Duodenal mucosa (tissue), 2 donors: ENCODE measurements at regions not wholly inside any gene's neighbourhood (a gene's known extent, or its start where the extent isn't known, plus 50 kb on each side); places are given as distances from the start of the nearest gene placed in this dataset.

Experiments
- H3K27ac ChIP-seq: one replicate; pipeline ENCODE4 v1.7.0; 2013; ENCODE audit warnings: low read depth, low read length
- H3K27me3 ChIP-seq, 2 donors: one replicate each; pipeline ENCODE4 v1.7.0; 2013; ENCODE audit warnings: low read length in 2 of 2, control low read depth in 1 of 2; ENCODE audit not compliant: insufficient read depth in 2 of 2, control insufficient read depth in 1 of 2
- H3K36me3 ChIP-seq, 2 donors: one replicate each; pipeline ENCODE4 v1.7.0; 2013; ENCODE audit warnings: low read length in 2 of 2, control low read depth in 1 of 2; ENCODE audit not compliant: insufficient read depth in 2 of 2, control insufficient read depth in 1 of 2
- H3K4me1 ChIP-seq, 2 donors: one replicate each; pipeline ENCODE4 v1.7.0; 2013; ENCODE audit warnings: low read length in 2 of 2, control low read depth in 1 of 2; ENCODE audit not compliant: insufficient read depth in 2 of 2, control insufficient read depth in 1 of 2
- H3K4me3 ChIP-seq, 2 donors: one replicate each; pipeline ENCODE4 v1.7.0; 2013; ENCODE audit warnings: low read length in 2 of 2, low read depth in 1 of 2
- H3K9ac ChIP-seq, 2 donors: one replicate each; pipeline ENCODE4 v1.7.0; 2013; ENCODE audit warnings: low read length in 2 of 2, low read depth in 1 of 2
- H3K9me3 ChIP-seq, 2 donors: one replicate each; pipeline ENCODE4 v1.7.0; 2013; ENCODE audit warnings: low read length in 2 of 2, control low read depth in 1 of 2; ENCODE audit not compliant: control insufficient read depth in 1 of 2

DNA sequence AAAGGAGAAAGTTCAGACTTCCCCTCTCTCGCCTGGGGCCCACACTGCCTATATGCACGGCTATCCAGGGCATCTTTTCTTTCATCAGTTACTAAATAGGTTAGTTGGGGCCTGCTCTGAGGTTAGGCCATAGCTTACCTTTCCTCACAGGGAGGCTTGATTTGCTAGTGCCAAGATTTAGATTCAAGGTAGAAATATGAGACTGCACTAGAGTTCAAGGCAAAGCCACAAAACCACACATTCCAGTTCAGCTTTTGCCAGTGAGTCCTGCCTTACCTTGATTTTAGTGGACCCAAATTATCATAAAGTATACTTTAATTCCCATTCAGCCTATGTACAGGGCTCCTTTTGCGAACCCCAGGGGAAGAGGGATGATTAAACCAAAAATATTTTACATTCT is 762.8 kb downstream of the PDHA2 start:
- no peaks in the 10 kb centered on the region for H3K36me3 ChIP-seq
- H3K9me3 ChIP-seq: no peaks in the 10 kb centered on the region
- no peak overlapping the region for H3K9ac ChIP-seq
- no peaks in the 10 kb centered on the region for H3K4me1 ChIP-seq
- H3K4me3 ChIP-seq: no peak overlapping the region
- H3K27me3 ChIP-seq: no peaks in the 10 kb centered on the region
- H3K27ac ChIP-seq: no peak overlapping the region

DNA sequence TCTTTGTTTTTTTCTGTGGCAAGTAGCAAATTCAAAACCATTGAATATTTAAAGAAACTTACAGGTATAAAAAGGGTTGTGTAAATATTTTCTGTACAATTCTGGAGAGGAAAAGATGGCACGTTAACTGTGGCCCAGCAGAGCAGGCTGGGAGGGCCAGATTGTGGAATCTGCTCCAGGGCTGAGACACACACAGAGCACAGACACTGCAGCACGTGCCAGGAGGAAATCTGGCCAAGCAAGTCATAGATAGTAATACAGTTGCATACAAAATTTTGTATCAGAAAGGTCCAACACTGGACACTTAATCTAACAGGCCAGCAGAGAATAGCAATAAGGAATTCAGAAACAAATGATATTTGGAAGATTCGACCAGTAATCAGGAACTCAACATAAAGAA is 763.7 kb downstream of the PDHA2 start:
- Histone ChIP-seq H3K9me3 (no peaks in the 10 kb centered on the region), H3K4me1 (no peaks in the 10 kb centered on the region), H3K27ac (no peak overlapping the region), H3K27me3 (no peaks in the 10 kb centered on the region), H3K36me3 (no peaks in the 10 kb centered on the region), H3K4me3 (no peak overlapping the region), H3K9ac (no peak overlapping the region)

DNA sequence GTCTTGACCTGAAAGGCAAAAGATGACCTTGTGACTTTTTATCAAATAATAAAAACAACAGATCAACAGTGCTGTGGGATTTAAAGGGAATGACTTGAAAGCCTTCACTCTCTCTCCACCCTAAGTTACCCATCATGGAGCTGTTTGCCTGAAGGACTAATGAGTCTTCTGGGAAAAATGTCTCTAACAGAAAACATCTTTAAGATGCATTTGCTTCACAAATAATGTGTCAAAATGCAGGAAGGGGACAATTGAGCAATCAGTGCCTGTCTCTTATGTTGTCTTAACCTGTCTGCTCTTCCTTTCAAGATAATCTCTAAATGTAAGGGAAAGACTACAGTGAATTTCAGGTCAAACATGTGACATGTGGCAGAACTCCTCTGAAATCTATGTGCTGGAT is 766.6 kb downstream of the PDHA2 start:
- H3K27ac ChIP-seq: no peak overlapping the region
- H3K9me3 ChIP-seq: no peaks in the 10 kb centered on the region
- no peak overlapping the region for H3K4me3 ChIP-seq
- no peak overlapping the region for H3K9ac ChIP-seq
- no peaks in the 10 kb centered on the region for H3K4me1 ChIP-seq
- no peaks in the 10 kb centered on the region for H3K36me3 ChIP-seq
- no peaks in the 10 kb centered on the region for H3K27me3 ChIP-seq

DNA sequence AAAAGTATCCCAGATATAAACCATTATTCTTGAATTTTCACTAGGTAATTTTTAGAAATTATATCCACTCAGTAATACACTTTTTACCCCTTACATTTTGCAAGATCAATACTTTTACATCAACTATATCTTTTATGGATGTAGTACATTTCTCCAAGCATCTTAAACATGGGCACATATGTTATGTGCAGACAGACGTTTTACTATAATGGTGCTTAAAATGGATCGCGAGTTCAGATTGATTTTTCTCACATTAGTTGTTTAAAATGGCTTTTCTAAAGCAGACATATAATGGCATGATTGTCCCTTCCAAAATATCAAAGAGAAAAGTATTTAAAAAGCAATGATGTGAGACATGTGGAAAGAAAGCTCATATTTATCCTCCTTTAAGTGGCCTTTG is 786.1 kb downstream of the PDHA2 start:
- Histone ChIP-seq H3K27me3 (no peaks in the 10 kb centered on the region), H3K4me3 (no peak overlapping the region), H3K9ac (no peak overlapping the region), H3K4me1 (no peaks in the 10 kb centered on the region), H3K36me3 (no peaks in the 10 kb centered on the region), H3K27ac (no peak overlapping the region), H3K9me3 (no peaks in the 10 kb centered on the region)

DNA sequence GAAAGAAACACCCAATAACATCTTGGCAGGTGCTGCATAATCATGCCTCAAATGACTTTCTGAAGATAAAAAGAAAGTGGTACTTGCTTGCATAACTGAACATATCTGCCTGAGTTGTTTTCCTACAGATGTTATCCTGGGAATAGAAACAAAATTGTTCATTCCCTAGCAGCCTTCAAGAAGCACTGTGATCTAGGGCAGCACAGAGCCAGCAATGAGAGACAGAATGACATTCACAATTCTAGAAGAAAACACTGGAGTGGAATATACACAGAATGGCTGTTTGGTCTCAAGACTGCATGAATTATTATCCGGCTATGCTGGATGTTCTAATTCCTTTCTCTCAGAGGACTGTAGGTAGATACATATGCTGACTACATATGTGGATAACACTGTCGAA is 790.9 kb downstream of the PDHA2 start:
- Histone ChIP-seq H3K4me3 (no peak overlapping the region), H3K9me3 (peaks cover 0 to 2% of the 10 kb centered on the region in 2 donors), H3K9ac (no peak overlapping the region), H3K27ac (no peak overlapping the region), H3K4me1 (no peaks in the 10 kb centered on the region), H3K36me3 (no peaks in the 10 kb centered on the region), H3K27me3 (no peaks in the 10 kb centered on the region)

DNA sequence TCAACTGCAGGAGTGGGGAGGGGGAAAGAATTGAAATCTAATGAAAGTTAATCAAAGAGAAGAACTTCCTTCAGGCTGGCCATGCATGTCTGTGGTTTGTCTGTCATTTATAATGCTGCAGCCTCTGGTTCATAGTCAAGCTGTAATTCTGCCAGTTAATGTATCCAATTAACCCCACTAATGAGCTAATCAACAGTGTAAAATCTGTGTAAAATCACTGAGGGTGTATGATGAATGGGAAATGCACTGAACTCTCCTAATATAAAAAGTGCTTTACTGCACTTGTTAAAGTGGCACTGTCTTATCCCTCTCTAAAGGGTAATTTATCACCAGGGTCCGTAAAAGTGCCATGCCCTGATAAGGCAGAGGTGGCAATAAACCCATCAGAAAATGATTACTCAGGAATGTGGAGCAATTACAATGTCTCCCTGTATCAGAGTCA is 798.1 kb downstream of the PDHA2 start:
- H3K27me3 ChIP-seq: no peaks in the 10 kb centered on the region
- H3K36me3 ChIP-seq: no peaks in the 10 kb centered on the region
- H3K9ac ChIP-seq: no peak overlapping the region
- no peak overlapping the region for H3K27ac ChIP-seq
- no peak overlapping the region for H3K4me3 ChIP-seq
- H3K4me1 ChIP-seq: no peaks in the 10 kb centered on the region
- no peaks in the 10 kb centered on the region for H3K9me3 ChIP-seq

DNA sequence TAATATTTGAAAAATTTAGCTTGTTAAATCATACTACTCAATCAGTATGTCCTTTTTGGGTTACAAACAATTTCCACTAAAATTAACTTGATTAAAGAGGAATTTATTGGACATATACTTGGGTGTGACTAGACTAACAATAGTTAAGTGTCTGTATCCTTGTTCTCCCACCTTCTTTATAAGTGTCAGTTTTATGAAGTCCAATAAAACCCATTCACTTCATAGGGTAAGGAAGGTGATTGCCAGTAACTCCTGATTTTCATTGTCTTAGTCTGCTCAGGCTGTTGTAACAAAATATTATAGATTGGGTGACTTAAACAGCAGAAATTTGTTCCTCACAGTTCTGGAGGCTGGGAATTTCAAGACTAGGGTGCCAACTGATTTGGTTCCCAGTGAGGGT is 800.0 kb downstream of the PDHA2 start:
- Histone ChIP-seq H3K4me1 (no peaks in the 10 kb centered on the region), H3K4me3 (no peak overlapping the region), H3K27me3 (no peaks in the 10 kb centered on the region), H3K36me3 (no peaks in the 10 kb centered on the region), H3K9ac (no peak overlapping the region), H3K9me3 (no peaks in the 10 kb centered on the region), H3K27ac (no peak overlapping the region)

DNA sequence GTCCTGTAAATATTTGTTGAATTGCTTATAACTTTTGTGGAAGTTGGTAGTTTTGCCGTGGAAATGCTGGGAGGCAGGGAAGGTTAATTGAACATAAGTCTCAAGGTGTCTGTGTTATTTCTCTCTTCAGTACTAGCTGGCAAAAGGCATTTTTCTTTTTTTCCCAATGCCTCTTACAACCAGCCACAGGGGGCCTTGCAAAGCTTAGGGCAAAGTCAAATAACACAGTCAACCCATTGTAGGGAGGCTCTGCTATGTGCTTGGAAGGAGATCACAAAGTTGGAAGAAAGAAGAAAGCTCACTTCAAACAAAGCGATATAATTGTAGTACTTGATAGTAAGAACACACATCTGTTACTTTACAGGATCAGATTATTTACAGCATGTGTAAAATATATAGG is 802.6 kb downstream of the PDHA2 start:
- Histone ChIP-seq H3K9ac (no peak overlapping the region), H3K27ac (no peak overlapping the region), H3K36me3 (no peaks in the 10 kb centered on the region), H3K27me3 (no peaks in the 10 kb centered on the region), H3K4me1 (no peaks in the 10 kb centered on the region), H3K4me3 (no peak overlapping the region), H3K9me3 (no peaks in the 10 kb centered on the region)

DNA sequence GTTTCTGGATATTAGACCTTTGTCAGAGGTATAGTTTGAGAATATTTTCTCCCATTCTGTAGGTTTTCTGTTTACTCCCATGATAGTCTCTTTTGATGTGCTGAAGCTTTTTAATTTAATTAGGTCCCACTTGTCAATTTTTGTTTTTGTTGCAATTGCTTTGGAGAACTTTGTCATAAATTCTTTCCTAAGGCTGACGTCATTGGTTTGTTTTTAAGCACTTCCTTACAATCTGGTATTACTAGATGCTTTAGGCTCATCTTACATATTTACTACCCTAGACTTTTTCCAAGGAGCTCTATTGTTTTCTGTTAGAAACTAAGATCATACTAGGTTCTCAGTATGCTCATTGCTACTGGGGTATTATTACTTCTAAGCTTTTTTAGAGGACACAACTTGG is 806.3 kb downstream of the PDHA2 start:
- Histone ChIP-seq H3K9me3 (no peaks in the 10 kb centered on the region), H3K4me1 (no peaks in the 10 kb centered on the region), H3K4me3 (no peak overlapping the region), H3K36me3 (no peaks in the 10 kb centered on the region), H3K9ac (no peak overlapping the region), H3K27me3 (no peaks in the 10 kb centered on the region), H3K27ac (no peak overlapping the region)

DNA sequence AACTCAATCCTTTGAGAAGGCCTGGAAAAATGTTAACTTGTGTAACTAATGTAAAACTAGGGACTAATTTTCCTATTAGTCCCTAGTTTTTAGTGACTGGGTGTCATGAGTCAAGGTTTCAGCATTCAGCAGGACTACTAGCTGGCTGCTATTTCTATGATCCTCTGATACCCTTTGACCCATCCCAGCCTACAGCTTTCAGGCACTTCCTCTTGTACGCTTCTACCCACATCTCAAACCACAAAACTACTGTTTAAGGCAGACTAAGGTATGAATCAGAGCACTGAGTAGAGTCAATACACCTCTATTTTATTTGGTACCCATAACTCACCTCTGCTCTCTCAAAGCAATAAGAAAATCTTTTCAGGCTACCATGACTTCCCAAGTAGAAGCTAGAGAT is 809.6 kb downstream of the PDHA2 start:
- Histone ChIP-seq H3K36me3 (no peaks in the 10 kb centered on the region), H3K9me3 (no peaks in the 10 kb centered on the region), H3K27me3 (no peaks in the 10 kb centered on the region), H3K4me3 (no peak overlapping the region), H3K9ac (no peak overlapping the region), H3K4me1 (no peaks in the 10 kb centered on the region), H3K27ac (no peak overlapping the region)

DNA sequence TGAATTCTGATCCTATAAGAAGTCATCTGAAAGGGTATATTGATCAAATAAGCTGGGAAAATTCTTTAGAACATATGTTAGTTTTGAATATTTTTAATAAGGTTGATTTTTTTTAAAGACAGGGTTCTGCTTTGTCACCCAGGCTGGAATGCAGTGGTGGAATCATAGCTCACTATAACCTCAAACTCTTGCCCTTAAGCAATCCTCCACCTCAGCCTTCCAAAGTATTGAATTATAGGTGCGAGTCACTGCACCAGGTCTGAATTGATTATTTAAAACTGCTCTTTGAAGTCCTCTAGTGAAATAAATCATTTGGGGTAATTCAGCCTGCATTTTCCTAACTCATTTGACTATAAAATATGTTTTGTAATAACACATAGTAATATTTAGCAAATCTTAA is 812.3 kb downstream of the PDHA2 start:
- H3K9me3 ChIP-seq: no peaks in the 10 kb centered on the region
- H3K27me3 ChIP-seq: no peaks in the 10 kb centered on the region
- no peaks in the 10 kb centered on the region for H3K4me1 ChIP-seq
- H3K9ac ChIP-seq: no peak overlapping the region
- no peak overlapping the region for H3K27ac ChIP-seq
- no peaks in the 10 kb centered on the region for H3K36me3 ChIP-seq
- no peak overlapping the region for H3K4me3 ChIP-seq
